ENCODE measurements at regions not wholly inside any gene's neighbourhood (a gene's known extent, or its start where the extent isn't known, plus 50 kb on each side); places are given as distances from the start of the nearest gene placed in this dataset.
"Not testable (repeated sequence)": the region's sequence is repeated elsewhere in the genome, so short reads cannot be mapped to it uniquely, and the experiment has no call there.

- DNase-seq (ENCODE audit: low read depth in 2 of 2): no peak
These were observed 1076.1 kb upstream of the ADGRB3 start for GRCh38 chr6:67558985-67559384.

- DNase-seq (ENCODE audit: low read depth in 2 of 2): no peak
These were observed 1090.1 kb upstream of the ADGRB3 start for GRCh38 chr6:67544851-67545452.

GRCh38 chr6:67541586-67541985, 1093.5 kb upstream of the ADGRB3 start:
- DNase-seq (ENCODE audit: low read depth in 2 of 2): no peak

- DNase-seq (ENCODE audit: low read depth in 2 of 2): no peak
These were observed 1097.0 kb upstream of the ADGRB3 start for GRCh38 chr6:67538032-67538431.

- DNase-seq (ENCODE audit: low read depth in 2 of 2): no peak
These were observed 1099.1 kb upstream of the ADGRB3 start for GRCh38 chr6:67535946-67536345.

GRCh38 chr6:67506352-67506751, 1128.7 kb upstream of the ADGRB3 start:
- DNase-seq (ENCODE audit: low read depth in 2 of 2): no peak

GRCh38 chr6:67501755-67502154, 1133.3 kb upstream of the ADGRB3 start:
- no peak for DNase-seq (ENCODE audit: low read depth in 2 of 2)

- no peak for DNase-seq (ENCODE audit: low read depth in 2 of 2)
These were observed 1137.3 kb upstream of the ADGRB3 start for GRCh38 chr6:67497749-67498148.

- DNase-seq (ENCODE audit: low read depth in 2 of 2): no peak
These were observed 1138.9 kb upstream of the ADGRB3 start for GRCh38 chr6:67496191-67496590.

- DNase-seq (ENCODE audit: low read depth in 2 of 2): no peak
These were observed 1141.4 kb upstream of the ADGRB3 start for GRCh38 chr6:67493682-67494081.

GRCh38 chr6:67475700-67476099, 1159.4 kb upstream of the ADGRB3 start:
- DNase-seq (ENCODE audit: low read depth in 2 of 2): no peak

- no peak for DNase-seq (ENCODE audit: low read depth in 2 of 2)
These were observed 1167.7 kb upstream of the ADGRB3 start for GRCh38 chr6:67467341-67467740.

GRCh38 chr6:67462725-67463124, 1172.4 kb upstream of the ADGRB3 start:
- not testable (repeated sequence) for DNase-seq (ENCODE audit: low read depth in 2 of 2)

- DNase-seq (ENCODE audit: low read depth in 2 of 2): no peak
These were observed 1175.5 kb upstream of the ADGRB3 start for GRCh38 chr6:67459556-67459955.

GRCh38 chr6:67458265-67458664, 1176.8 kb upstream of the ADGRB3 start:
- no peak for DNase-seq (ENCODE audit: low read depth in 2 of 2)

GRCh38 chr6:67451874-67452273, 1183.2 kb upstream of the ADGRB3 start:
- DNase-seq (ENCODE audit: low read depth in 2 of 2): no peak

- DNase-seq (ENCODE audit: low read depth in 2 of 2): no peak
These were observed 1184.4 kb upstream of the ADGRB3 start for GRCh38 chr6:67450641-67451040.

- no peak for DNase-seq (ENCODE audit: low read depth in 2 of 2)
These were observed 1185.5 kb upstream of the ADGRB3 start for GRCh38 chr6:67449602-67450001.

- no peak for DNase-seq (ENCODE audit: low read depth in 2 of 2)
These were observed 1202.0 kb upstream of the ADGRB3 start for GRCh38 chr6:67433124-67433523.

GRCh38 chr6:67431076-67431475, 1204.0 kb upstream of the ADGRB3 start:
- no peak for DNase-seq (ENCODE audit: low read depth in 2 of 2)

GRCh38 chr6:67426686-67427085, 1208.4 kb upstream of the ADGRB3 start:
- DNase-seq (ENCODE audit: low read depth in 2 of 2): not testable (repeated sequence)

GRCh38 chr6:67412035-67412434, 1223.0 kb upstream of the ADGRB3 start:
- no peak for DNase-seq (ENCODE audit: low read depth in 2 of 2)

GRCh38 chr6:67411036-67411435, 1224.0 kb upstream of the ADGRB3 start:
- no peak for DNase-seq (ENCODE audit: low read depth in 2 of 2)

GRCh38 chr6:67394254-67394653, 1240.8 kb upstream of the ADGRB3 start:
- no peak for DNase-seq (ENCODE audit: low read depth in 2 of 2)

All from activated CD4-positive, alpha-beta T cell treated with anti-CD3 and anti-CD28 coated beads for 24 hours (primary cell).